ENCODE measurements at regions not wholly inside any gene's neighbourhood (a gene's known extent, or its start where the extent isn't known, plus 50 kb on each side); places are given as distances from the start of the nearest gene placed in this dataset.

- TF ChIP-seq CTCF (IDR thresholded peaks at IDR 0.05) = no peak
- no peak for TF ChIP-seq ZFX (IDR thresholded peaks at IDR 0.05; ENCODE audit: borderline replicate concordance)
Observed at GRCh38 chr5:38677636-38678035, 121.2 kb upstream of the LIFR start.
